NCI-H1930 (cell line): ENCODE measurements at regions not wholly inside any gene's neighbourhood (a gene's known extent, or its start where the extent isn't known, plus 50 kb on each side); places are given as distances from the start of the nearest gene placed in this dataset.

Source experiments
- DNase-seq, 2 experiments: peaks; one replicate each; lab custom pipeline; 2025; lab: John Stamatoyannopoulos, UW

GRCh38 chr12:77122661-77123060 lies 57.3 kb upstream of the E2F7 start:
- no peak for DNase-seq

GRCh38 chr12:77122236-77122635 lies 56.9 kb upstream of the E2F7 start:
- DNase-seq: no peak

- DNase-seq: no peak
Measured at GRCh38 chr12:77120156-77121085, 55.1 kb upstream of the E2F7 start.

GRCh38 chr12:77118696-77119095 lies 53.3 kb upstream of the E2F7 start:
- no peak for DNase-seq

GRCh38 chr12:77116277-77116676 lies 50.9 kb upstream of the E2F7 start:
- DNase-seq: no peak

GRCh38 chr12:77115471-77115870 lies 50.1 kb upstream of the E2F7 start:
- no peak for DNase-seq
